Occipital lobe (tissue), 1 donor: ENCODE measurements at regions not wholly inside any gene's neighbourhood (a gene's known extent, or its start where the extent isn't known, plus 50 kb on each side); places are given as distances from the start of the nearest gene placed in this dataset.

Experiments
- DNase-seq: peaks from one replicate; lab custom pipeline; 2025; lab: John Stamatoyannopoulos, UW

GRCh38 chr13:107753291-107753690 is 462.0 kb downstream of the LIG4 start:
- DNase-seq = no peak

DNA sequence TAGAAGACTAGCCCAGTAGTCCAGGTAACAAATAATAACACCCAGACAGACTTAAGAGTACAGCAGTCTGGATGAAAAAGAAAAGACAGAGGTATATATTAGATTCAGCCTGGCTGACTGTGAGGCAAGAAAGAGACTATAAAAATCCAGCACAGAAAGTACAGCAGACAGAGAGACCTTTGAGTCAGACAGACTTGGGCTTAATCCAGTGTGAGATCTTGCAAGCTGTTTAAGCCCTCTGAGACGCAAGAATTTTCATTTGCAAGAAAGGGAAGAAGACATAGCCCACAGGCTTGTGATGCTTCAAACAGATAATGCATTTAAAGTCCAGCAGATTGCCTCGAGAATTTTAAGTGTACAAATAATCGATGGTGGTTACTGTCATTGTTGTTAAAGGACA is 471.4 kb downstream of the LIG4 start:
- DNase-seq = no peak

DNA sequence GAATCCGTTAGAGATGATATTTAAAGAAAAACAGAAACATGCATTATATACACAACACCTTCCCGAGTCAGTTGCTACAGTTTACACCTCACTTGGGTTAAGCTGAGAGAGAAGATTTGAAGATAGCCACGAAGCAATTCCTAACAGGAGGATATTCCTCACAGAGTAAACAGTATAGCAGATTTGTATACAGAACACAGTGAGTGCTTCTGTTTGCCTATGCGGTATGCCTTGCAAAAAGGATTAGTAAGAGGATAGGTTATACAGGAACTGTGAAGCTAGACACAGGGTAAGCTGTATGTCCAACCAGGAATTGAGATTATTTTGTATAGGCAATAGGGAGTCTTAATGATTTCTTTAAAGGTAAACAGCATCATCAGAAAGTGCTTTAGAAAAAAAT is 471.8 kb downstream of the LIG4 start:
- DNase-seq = no peak

GRCh38 chr13:107743100-107743499 is 472.2 kb downstream of the LIG4 start:
- no peak for DNase-seq

- no peak for DNase-seq
Measured at GRCh38 chr13:107742544-107742943, 472.8 kb downstream of the LIG4 start.

DNA sequence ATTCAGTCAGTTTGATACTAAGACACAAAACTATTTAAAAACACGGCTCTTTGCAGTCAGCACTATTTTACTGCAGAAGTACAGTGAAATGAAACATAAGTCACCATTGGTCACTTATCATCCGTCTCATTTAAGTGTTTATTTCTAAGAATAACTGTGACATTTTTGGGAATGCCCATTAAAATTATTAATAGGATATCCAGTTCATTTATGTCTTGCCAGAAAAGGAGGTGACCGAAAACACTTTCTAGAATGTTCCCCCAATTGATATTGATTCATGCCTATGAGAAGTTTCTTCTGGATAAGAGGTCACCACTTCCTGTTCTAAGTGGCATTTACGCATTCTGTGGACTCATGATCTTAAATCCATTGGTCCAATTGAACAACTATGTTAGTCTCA is 477.3 kb downstream of the LIG4 start:
- DNase-seq = no peak

DNA sequence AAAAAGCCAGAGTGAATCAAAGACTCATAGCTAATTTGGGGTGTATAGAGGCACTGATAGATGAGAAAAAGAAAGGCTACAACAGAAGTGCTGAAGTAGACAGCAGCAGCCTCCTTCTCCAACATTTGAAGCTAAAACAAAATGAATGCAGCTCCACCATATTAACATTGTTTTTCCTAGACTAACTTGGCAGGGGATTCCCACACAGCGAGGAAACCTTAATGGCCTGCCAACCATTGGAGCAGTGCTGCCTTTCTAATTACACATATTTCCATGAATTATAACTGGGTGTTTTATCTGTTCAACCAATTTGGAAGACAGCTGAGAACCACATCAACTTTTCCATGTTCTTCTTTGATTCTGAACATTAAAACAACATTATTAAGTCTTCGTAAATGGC is 478.6 kb downstream of the LIG4 start:
- DNase-seq = no peak

DNA sequence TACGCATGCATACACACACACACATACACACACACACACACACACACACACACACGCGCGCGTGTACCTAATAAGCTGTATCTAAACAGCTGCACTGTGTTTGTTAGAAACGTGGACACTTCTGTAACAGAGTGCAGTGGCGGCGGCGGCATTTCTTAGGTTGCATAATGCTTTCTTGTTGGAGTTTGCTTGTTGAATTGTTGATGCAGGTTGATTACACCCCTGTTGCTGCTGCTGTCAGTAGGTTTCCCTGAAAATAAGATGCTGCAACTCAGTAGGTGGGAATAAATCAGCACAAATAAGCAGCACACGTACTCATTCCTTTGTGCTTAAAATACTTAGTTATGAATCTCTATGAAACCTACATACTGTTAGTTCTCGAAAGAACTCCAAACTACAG is 479.2 kb downstream of the LIG4 start:
- DNase-seq = no peak

GRCh38 chr13:107734891-107735625 is 480.3 kb downstream of the LIG4 start:
- no peak for DNase-seq

DNA sequence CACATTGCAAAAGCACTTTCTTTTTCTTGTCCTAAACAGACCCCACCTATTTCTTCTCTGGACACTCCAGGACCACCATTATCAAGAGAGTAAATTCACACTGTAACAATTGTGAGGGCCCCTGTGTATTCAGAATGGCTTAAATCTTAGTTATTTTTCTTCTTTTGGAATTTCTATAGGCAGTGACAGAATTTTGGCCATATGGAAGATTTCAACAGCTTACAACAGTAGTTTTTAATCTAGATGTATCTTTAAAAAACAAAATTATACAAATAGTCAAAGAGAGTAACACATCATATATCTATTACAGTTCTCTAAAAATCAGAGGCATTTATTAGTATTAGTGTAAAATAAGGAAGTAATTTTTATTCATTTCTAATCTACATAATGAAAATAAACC is 482.1 kb downstream of the LIG4 start:
- DNase-seq = no peak

DNA sequence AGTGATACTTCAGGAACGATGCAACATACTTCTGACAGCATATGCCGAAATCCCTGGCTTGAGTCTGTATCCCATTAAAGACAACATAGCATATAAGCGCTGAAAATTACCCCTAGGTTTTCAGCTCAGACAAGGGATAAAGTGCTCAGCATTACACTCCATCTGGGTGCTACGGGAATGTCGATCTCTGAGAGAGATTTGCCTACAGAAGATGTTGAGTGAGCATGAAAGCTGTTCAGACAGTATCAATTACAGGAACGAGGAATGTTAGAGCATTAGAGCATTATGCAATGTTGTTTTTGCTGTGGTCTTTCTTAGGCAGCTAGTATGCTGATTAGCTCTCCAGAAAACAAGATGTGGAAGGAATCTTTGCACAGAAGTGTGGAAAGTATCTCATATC is 484.5 kb downstream of the LIG4 start:
- DNase-seq = no peak

DNA sequence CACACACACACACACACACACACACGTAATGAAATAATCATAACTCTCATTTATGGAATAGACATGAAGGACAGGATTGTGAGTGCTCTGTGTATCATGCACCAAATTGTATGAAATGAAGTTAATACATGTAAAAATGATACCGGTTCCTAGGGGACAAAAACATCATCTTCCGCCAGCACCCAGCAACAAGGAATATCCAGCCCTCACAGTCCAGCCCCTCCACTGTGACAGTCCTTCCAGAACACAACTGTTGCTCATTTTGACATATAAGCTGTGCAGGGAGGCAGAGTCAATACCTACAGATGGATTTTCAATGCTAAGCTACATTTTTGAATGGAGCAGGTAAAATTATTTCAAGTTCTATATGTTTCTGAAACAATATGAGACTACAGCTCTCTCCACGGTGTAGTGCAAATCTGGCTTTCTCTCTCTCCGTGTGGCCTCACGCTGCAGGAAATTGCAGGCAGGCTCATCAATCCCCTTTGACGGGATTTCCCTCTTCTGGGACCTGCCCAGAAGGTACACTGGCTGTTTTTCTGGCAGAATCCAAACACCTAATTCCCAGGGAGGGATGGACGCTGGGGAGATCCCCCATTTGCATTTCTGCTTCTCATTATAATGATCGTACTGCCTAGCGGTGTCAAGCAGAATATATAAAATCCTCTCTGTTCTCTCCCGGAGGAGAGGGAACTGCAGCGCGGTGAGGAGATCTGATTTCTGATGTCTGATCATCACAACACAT is 494.0 kb downstream of the LIG4 start:
- no peak for DNase-seq

- DNase-seq = no peak
Measured at GRCh38 chr13:107716741-107717140, 498.6 kb downstream of the LIG4 start.

DNA sequence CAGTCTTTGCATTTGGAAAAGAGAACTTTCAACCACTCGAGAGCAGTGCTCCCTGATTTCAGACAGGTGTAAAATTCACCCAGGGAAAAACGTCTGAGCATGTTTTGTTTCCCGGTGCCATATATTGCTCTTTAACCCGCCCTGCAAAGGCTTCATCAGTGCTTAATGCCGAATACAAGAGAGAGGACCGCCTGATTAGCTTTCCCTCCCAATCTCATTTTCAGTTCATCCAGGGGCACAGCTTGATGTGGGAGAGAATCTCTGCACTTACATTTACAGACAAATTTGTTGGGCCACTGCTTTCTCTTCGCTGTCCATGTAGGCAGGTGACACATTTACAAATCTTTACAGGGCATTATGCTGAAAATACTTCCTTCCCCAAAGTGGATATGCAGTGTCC is 499.1 kb downstream of the LIG4 start:
- DNase-seq = no peak

DNA sequence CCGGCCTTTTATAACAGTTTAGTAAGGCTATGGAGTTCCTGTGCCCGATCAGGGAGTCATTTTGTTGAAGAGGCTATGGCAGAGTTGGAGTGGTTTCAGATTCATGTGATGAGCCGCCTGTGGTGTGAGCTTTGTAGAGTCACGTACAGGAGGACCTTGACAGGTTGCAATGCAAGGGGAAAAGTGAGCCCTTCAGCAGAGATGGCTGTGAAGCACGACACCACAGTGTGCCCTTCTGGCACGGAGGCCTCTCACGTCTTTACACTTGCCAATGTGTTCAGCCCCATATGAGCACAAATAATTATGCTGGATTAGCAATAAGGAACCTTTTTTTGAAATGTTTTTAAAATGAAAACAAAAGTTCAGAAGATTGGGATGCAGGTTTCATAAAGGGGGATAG is 499.8 kb downstream of the LIG4 start:
- DNase-seq = no peak

- no peak for DNase-seq
Measured at GRCh38 chr13:107713314-107713713, 502.0 kb downstream of the LIG4 start.

GRCh38 chr13:107712145-107712860 is 503.0 kb downstream of the LIG4 start:
- no peak for DNase-seq

GRCh38 chr13:107690181-107690580 is 525.2 kb downstream of the LIG4 start:
- no peak for DNase-seq

GRCh38 chr13:107685876-107686275 is 529.5 kb downstream of the LIG4 start:
- no peak for DNase-seq

DNA sequence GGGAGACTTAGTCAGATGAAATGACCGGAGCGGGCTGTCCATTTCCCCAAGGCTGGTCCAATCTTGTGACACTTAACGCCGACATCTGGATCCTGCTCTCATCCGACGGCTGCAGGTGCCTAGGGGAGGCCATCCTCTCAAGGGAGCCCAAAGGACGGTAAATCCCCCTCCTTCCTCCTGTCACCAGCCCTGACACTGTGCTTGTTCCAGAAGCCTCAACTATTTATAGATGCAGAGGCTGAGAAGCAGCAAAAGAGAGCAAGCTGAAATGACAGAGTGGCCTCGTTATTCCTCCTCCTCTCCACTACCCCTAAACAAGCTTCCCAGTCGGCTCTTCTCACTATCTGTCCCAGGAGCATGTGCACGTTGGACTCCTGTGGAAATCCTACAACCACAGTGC is 533.7 kb downstream of the LIG4 start:
- DNase-seq = no peak

GRCh38 chr13:107680115-107680514 is 535.2 kb downstream of the LIG4 start:
- DNase-seq = no peak

GRCh38 chr13:107678075-107678689 is 537.2 kb downstream of the LIG4 start:
- DNase-seq = no peak
